IPS DF 6.9 (cell line): ENCODE measurements at regions not wholly inside any gene's neighbourhood (a gene's known extent, or its start where the extent isn't known, plus 50 kb on each side); places are given as distances from the start of the nearest gene placed in this dataset.
"Not testable (repeated sequence)": the region's sequence is repeated elsewhere in the genome, so short reads cannot be mapped to it uniquely, and the experiment has no call there.

Experiments
- DNase-seq: peaks from one replicate; pipeline ENCODE4 v3.0.0-alpha.2; 2013; ENCODE audit warnings: low read depth, low spot score
- H3K27ac ChIP-seq: one replicate; pipeline ENCODE4 v1.5.1; 2013; ENCODE audit warnings: low read length, control low read depth
- H3K27me3 ChIP-seq: 2 replicates; pipeline ENCODE4 v1.6.1; 2013; ENCODE audit warnings: mild to moderate bottlenecking, low read length; ENCODE audit not compliant: control insufficient read depth, insufficient read depth
- H3K36me3 ChIP-seq: 2 replicates; pipeline ENCODE4 v1.6.1; 2013; ENCODE audit warnings: low read length; ENCODE audit not compliant: control insufficient read depth, insufficient read depth
- H3K4me1 ChIP-seq: 2 replicates; pipeline ENCODE4 v1.6.1; 2013; ENCODE audit warnings: low read length; ENCODE audit not compliant: control insufficient read depth, insufficient read depth
- H3K4me3 ChIP-seq: 2 replicates; pipeline ENCODE4 v1.5.1; 2013; ENCODE audit warnings: mild to moderate bottlenecking, low read length
- H3K9me3 ChIP-seq: 2 replicates; pipeline ENCODE4 v1.6.1; 2013; ENCODE audit warnings: low read length, inconsistent platforms; ENCODE audit not compliant: control insufficient read depth, insufficient read depth
- WGBS: extraction: QIAGEN DNeasy Blood & Tissue Kit; methylation state at CpG from one replicate; pipeline ENCODE4 v1.1.7; 2013; ENCODE audit warnings: mixed read lengths, missing lambda C conversion rate; ENCODE audit not compliant: insufficient read length, insufficient coverage; 5-methylcytosine and 5-hydroxymethylcytosine counted together

GRCh38 chr10:45220931-45221330 lies 94.5 kb downstream of the OR13A1 start:
- DNase-seq = no peak
- Histone ChIP-seq H3K9me3 (no peaks in the 10 kb centered on the region), H3K4me1 (no peaks in the 10 kb centered on the region), H3K27me3 (no peaks in the 10 kb centered on the region), H3K27ac (no peak overlapping the region), H3K4me3 (no peak overlapping the region), H3K36me3 (no peaks in the 10 kb centered on the region)

GRCh38 chr10:45224219-45224841 lies 91.1 kb downstream of the OR13A1 start:
- Histone ChIP-seq H3K27ac (no peak overlapping the region), H3K9me3 (no peaks in the 10 kb centered on the region), H3K4me3 (no peak overlapping the region), H3K36me3 (no peaks in the 10 kb centered on the region), H3K4me1 (no peaks in the 10 kb centered on the region), H3K27me3 (no peaks in the 10 kb centered on the region)
- WGBS = no CpG with 5 or more reads among the region's 50 CpGs
- DNase-seq = no peak

- peaks cover 4% of the 10 kb centered on the region for H3K9me3 ChIP-seq
- H3K36me3 ChIP-seq = no peaks in the 10 kb centered on the region
- H3K27me3 ChIP-seq = no peaks in the 10 kb centered on the region
- H3K4me1 ChIP-seq = no peaks in the 10 kb centered on the region
- H3K27ac ChIP-seq = no peak overlapping the region
- no peak overlapping the region for H3K4me3 ChIP-seq
- no peak for DNase-seq
- WGBS = no CpG with 5 or more reads among the region's 2 CpGs
Observed at GRCh38 chr10:45227042-45227441, 88.4 kb downstream of the OR13A1 start.

- DNase-seq = no peak
- Histone ChIP-seq H3K4me1 (no peaks in the 10 kb centered on the region), H3K9me3 (peaks cover 4% of the 10 kb centered on the region), H3K27ac (no peak overlapping the region), H3K36me3 (no peaks in the 10 kb centered on the region), H3K4me3 (no peak overlapping the region), H3K27me3 (no peaks in the 10 kb centered on the region)
- no CpG with 5 or more reads among the region's 1 CpG for WGBS
Observed at GRCh38 chr10:45227456-45227855, 88.0 kb downstream of the OR13A1 start.

GRCh38 chr10:45229823-45230222 lies 85.6 kb downstream of the OR13A1 start:
- Histone ChIP-seq H3K36me3 (no peaks in the 10 kb centered on the region), H3K4me3 (no peak overlapping the region), H3K27ac (no peak overlapping the region), H3K27me3 (no peaks in the 10 kb centered on the region), H3K9me3 (peaks cover 4% of the 10 kb centered on the region), H3K4me1 (no peaks in the 10 kb centered on the region)
- WGBS = no CpG with 5 or more reads among the region's 1 CpG
- DNase-seq = no peak

- H3K4me1 ChIP-seq, H3K27me3 ChIP-seq, H3K9me3 ChIP-seq, H3K27ac ChIP-seq, H3K36me3 ChIP-seq, H3K4me3 ChIP-seq: not testable (repeated sequence)
- peak; percentile 74 for DNase-seq
- WGBS = no CpG with 5 or more reads among the region's 13 CpGs
Observed at GRCh38 chr10:45235260-45235769, 80.1 kb downstream of the OR13A1 start.

- no peaks in the 10 kb centered on the region for H3K9me3 ChIP-seq
- no CpG with 5 or more reads among the region's 7 CpGs for WGBS
- H3K4me1 ChIP-seq = no peaks in the 10 kb centered on the region
- no peak overlapping the region for H3K4me3 ChIP-seq
- H3K27me3 ChIP-seq = no peaks in the 10 kb centered on the region
- no peaks in the 10 kb centered on the region for H3K36me3 ChIP-seq
- DNase-seq = no peak
- no peak overlapping the region for H3K27ac ChIP-seq
Observed at GRCh38 chr10:45235798-45236220, 79.6 kb downstream of the OR13A1 start.

GRCh38 chr10:45238896-45239295 lies 76.5 kb downstream of the OR13A1 start:
- no CpG with 5 or more reads among the region's 5 CpGs for WGBS
- Histone ChIP-seq H3K4me3 (no peak overlapping the region), H3K9me3 (no peaks in the 10 kb centered on the region), H3K27me3 (no peaks in the 10 kb centered on the region), H3K36me3 (no peaks in the 10 kb centered on the region), H3K4me1 (no peaks in the 10 kb centered on the region), H3K27ac (no peak overlapping the region)
- DNase-seq = no peak

GRCh38 chr10:45239642-45240041 lies 75.8 kb downstream of the OR13A1 start:
- WGBS = no CpG with 5 or more reads among the region's 11 CpGs
- H3K27ac ChIP-seq = no peak overlapping the region
- H3K27me3 ChIP-seq = no peaks in the 10 kb centered on the region
- H3K4me3 ChIP-seq = no peak overlapping the region
- no peak for DNase-seq
- H3K4me1 ChIP-seq = no peaks in the 10 kb centered on the region
- no peaks in the 10 kb centered on the region for H3K36me3 ChIP-seq
- H3K9me3 ChIP-seq = no peaks in the 10 kb centered on the region

- H3K36me3 ChIP-seq = no peaks in the 10 kb centered on the region
- H3K4me1 ChIP-seq = no peaks in the 10 kb centered on the region
- no peak overlapping the region for H3K27ac ChIP-seq
- no peak for DNase-seq
- H3K9me3 ChIP-seq = no peaks in the 10 kb centered on the region
- no peak overlapping the region for H3K4me3 ChIP-seq
- no peaks in the 10 kb centered on the region for H3K27me3 ChIP-seq
- WGBS = no CpG with 5 or more reads among the region's 9 CpGs
Observed at GRCh38 chr10:45241865-45242520, 73.4 kb downstream of the OR13A1 start.

GRCh38 chr10:45243261-45243660 lies 72.1 kb downstream of the OR13A1 start:
- WGBS = no CpG with 5 or more reads among the region's 2 CpGs
- H3K4me1 ChIP-seq = no peaks in the 10 kb centered on the region
- no peaks in the 10 kb centered on the region for H3K36me3 ChIP-seq
- no peaks in the 10 kb centered on the region for H3K9me3 ChIP-seq
- H3K27ac ChIP-seq = no peak overlapping the region
- no peaks in the 10 kb centered on the region for H3K27me3 ChIP-seq
- no peak overlapping the region for H3K4me3 ChIP-seq
- no peak for DNase-seq
